KMS-11 (cell line): ENCODE measurements at regions not wholly inside any gene's neighbourhood (a gene's known extent, or its start where the extent isn't known, plus 50 kb on each side); places are given as distances from the start of the nearest gene placed in this dataset.

ENCODE experiments used
- H2AFZ ChIP-seq: fragments of 200-600 bp; sonication (generic); 2 replicates; pipeline ENCODE4 v1.6.1; 2016; ENCODE audit warnings: antibody characterized with exemption, mixed run types, low read depth
- H3K27ac ChIP-seq: fragments of 200-600 bp; sonication (generic); 2 replicates; pipeline ENCODE4 v1.6.1; 2016; ENCODE audit warnings: mild to moderate bottlenecking, mixed run types
- H3K27me3 ChIP-seq: fragments of 200-600 bp; sonication (generic); 2 replicates; pipeline ENCODE4 v1.6.1; 2017; ENCODE audit warnings: mild to moderate bottlenecking, low read depth, mixed run types, moderate library complexity; ENCODE audit not compliant: insufficient read depth
- H3K36me3 ChIP-seq: fragments of 200-600 bp; sonication (generic); 2 replicates; pipeline ENCODE4 v1.6.1; 2017; ENCODE audit warnings: mild to moderate bottlenecking, mixed run types; ENCODE audit not compliant: insufficient read depth
- H3K4me1 ChIP-seq: fragments of 200-600 bp; sonication (generic); 2 replicates; pipeline ENCODE4 v1.6.1; 2016; ENCODE audit warnings: mild to moderate bottlenecking, low read depth, mixed run types; ENCODE audit not compliant: poor library complexity, severe bottlenecking
- H3K4me2 ChIP-seq: fragments of 200-600 bp; sonication (generic); 2 replicates; pipeline ENCODE4 v1.7.0; 2016; ENCODE audit warnings: mild to moderate bottlenecking, mixed run types
- H3K4me3 ChIP-seq: fragments of 200-600 bp; sonication (generic); IDR thresholded peaks from 2 replicates; pipeline ENCODE4 v1.6.1; 2017; ENCODE audit warnings: low read depth, low read length, mixed read lengths; ENCODE audit not compliant: insufficient read depth
- H3K79me2 ChIP-seq: fragments of 200-600 bp; sonication (generic); 2 replicates; pipeline ENCODE4 v1.6.1; 2016; ENCODE audit warnings: low read depth, mixed run types; ENCODE audit not compliant: insufficient read depth
- H3K9ac ChIP-seq: fragments of 200-600 bp; sonication (generic); 2 replicates; pipeline ENCODE4 v1.6.1; 2016; ENCODE audit warnings: mild to moderate bottlenecking, mixed run types
- H4K20me1 ChIP-seq: fragments of 200-600 bp; sonication (generic); 2 replicates; pipeline ENCODE4 v1.6.1; 2016; ENCODE audit warnings: mild to moderate bottlenecking, mixed run types; ENCODE audit not compliant: insufficient read depth
- TF ChIP-seq, protein P1 (sequence below): fragments of 200-600 bp; sonication (generic); conservative IDR thresholded peaks from 2 replicates; pipeline ENCODE4 v1.6.1; 2017; ENCODE audit warnings: low read depth, mild to moderate bottlenecking, antibody characterized with exemption, low read length, moderate library complexity, mixed read lengths

DNA sequence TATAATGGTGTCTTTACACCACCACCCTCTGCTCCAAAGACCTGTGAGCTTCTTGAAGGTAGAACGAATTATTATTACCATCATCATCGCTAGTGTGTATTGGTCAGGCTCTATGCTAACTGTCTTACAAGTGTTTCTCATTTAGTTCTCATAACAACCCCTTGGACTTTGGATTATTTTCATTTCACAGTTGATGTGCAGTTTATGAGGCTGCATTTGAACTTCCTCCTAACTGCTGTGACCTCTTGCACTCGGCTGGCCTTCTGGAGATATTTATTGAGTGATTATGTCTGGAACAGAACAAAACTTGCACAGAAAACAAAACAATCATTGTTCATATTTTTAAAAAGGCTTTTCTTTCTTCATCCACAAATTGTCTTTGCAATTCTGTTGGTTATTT, 306.3 kb upstream of the SGCD start:
- Histone ChIP-seq H3K27ac (no peak overlapping the region), H3K36me3 (no peaks in the 10 kb centered on the region), H2AFZ (no peak overlapping the region), H3K4me2 (no peak overlapping the region), H3K79me2 (no peaks in the 10 kb centered on the region), H3K4me1 (peaks cover 5% of the 10 kb centered on the region), H3K4me3 (no peak overlapping the region), H4K20me1 (no peaks in the 10 kb centered on the region), H3K27me3 (no peaks in the 10 kb centered on the region), H3K9ac (no peak overlapping the region)
- TF ChIP-seq, protein P1, sequence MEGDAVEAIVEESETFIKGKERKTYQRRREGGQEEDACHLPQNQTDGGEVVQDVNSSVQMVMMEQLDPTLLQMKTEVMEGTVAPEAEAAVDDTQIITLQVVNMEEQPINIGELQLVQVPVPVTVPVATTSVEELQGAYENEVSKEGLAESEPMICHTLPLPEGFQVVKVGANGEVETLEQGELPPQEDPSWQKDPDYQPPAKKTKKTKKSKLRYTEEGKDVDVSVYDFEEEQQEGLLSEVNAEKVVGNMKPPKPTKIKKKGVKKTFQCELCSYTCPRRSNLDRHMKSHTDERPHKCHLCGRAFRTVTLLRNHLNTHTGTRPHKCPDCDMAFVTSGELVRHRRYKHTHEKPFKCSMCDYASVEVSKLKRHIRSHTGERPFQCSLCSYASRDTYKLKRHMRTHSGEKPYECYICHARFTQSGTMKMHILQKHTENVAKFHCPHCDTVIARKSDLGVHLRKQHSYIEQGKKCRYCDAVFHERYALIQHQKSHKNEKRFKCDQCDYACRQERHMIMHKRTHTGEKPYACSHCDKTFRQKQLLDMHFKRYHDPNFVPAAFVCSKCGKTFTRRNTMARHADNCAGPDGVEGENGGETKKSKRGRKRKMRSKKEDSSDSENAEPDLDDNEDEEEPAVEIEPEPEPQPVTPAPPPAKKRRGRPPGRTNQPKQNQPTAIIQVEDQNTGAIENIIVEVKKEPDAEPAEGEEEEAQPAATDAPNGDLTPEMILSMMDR, result no peak

DNA sequence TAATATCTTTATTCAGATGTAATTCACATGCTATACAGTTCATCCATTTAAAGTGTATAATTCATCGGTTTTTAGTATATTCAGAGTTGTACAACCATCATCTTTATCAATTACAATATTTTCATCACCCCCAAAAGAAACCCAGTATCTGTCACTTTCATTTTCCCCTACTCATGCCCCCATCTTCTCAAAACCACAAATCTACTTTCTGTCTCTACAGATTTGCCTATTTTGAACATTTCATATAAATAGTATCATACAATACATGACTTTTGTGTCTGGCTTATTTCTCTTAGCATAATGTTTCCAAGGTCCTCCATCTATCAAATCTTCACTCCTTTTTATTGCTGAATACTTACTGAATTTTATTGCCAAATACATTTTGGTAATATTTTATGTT, 305.1 kb upstream of the SGCD start:
- no peaks in the 10 kb centered on the region for H3K27me3 ChIP-seq
- no peak overlapping the region for H3K4me3 ChIP-seq
- H3K4me1 ChIP-seq, result peaks cover 5% of the 10 kb centered on the region
- no peak overlapping the region for H3K4me2 ChIP-seq
- TF ChIP-seq, protein P1, result no peak
- no peaks in the 10 kb centered on the region for H3K79me2 ChIP-seq
- H3K27ac ChIP-seq, result no peak overlapping the region
- no peaks in the 10 kb centered on the region for H4K20me1 ChIP-seq
- no peak overlapping the region for H3K9ac ChIP-seq
- H3K36me3 ChIP-seq, result no peaks in the 10 kb centered on the region
- H2AFZ ChIP-seq, result no peak overlapping the region

DNA sequence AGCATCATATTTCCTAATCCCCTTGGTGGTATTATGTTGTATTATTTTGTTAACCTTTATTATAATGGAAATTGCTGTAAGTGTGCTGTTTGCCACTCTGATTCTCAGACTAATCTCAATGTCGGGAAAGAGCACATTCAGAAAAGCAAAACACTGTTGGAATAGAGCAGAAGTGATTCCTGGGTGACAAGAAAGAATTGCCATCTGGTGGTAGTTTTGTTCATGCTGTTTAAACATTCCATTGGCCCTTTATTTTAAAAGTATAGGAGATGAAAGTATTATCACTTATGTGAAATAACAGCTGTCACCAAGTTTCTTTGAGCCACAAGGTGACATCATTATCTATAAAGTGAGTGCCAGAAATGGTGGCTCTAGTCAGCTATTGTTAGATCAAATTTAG, 301.3 kb upstream of the SGCD start:
- no peak overlapping the region for H2AFZ ChIP-seq
- H3K4me2 ChIP-seq, result no peak overlapping the region
- TF ChIP-seq, protein P1, result no peak
- H3K36me3 ChIP-seq, result no peaks in the 10 kb centered on the region
- H3K27me3 ChIP-seq, result no peaks in the 10 kb centered on the region
- no peaks in the 10 kb centered on the region for H4K20me1 ChIP-seq
- peaks cover 5% of the 10 kb centered on the region for H3K4me1 ChIP-seq
- H3K27ac ChIP-seq, result no peak overlapping the region
- no peak overlapping the region for H3K4me3 ChIP-seq
- H3K79me2 ChIP-seq, result no peaks in the 10 kb centered on the region
- H3K9ac ChIP-seq, result no peak overlapping the region

DNA sequence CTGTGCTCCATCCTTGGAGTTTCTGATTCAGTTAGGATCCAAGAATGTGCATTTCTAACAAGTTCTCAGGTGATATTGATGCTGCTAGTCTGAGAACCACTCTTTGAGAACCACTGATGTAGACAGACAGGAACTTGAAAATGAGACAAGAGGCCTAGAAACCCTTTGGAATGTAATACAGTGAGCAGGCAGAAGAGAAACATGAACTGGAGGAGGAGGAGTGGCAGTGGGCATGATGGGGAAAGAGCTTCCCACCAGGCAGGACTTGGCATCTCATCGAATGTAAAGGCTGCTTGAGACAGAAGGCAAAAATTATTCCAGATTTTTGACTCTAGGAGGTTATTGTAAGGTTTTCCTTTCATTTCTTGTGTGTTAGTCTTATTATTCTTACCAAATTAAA, 295.8 kb upstream of the SGCD start:
- Histone ChIP-seq H3K79me2 (no peaks in the 10 kb centered on the region), H3K27ac (no peak overlapping the region), H3K9ac (no peak overlapping the region), H2AFZ (no peak overlapping the region), H3K4me2 (no peak overlapping the region), H3K27me3 (no peaks in the 10 kb centered on the region), H3K4me3 (no peak overlapping the region), H3K4me1 (no peaks in the 10 kb centered on the region), H3K36me3 (no peaks in the 10 kb centered on the region), H4K20me1 (no peaks in the 10 kb centered on the region)
- TF ChIP-seq, protein P1, result no peak

DNA sequence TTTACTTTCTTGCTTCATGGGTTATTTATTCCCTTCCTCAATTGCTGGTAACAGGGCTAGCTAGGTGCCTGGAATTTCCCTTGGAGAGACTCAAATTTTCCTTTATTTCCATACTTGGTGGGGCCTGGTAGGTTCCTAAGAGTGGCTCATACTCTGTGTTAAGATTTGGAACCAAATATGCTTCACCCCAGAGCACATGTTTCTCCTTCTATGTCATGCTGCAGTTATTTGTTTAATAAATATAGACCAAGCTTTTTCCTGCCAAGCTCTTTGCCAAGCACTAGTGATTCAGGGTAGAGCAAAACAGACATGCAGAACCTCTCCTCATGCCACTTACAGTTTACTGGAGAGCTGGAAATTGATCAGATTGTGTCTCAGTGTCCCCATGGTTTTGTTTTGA, 290.3 kb upstream of the SGCD start:
- no peaks in the 10 kb centered on the region for H3K79me2 ChIP-seq
- TF ChIP-seq, protein P1, result no peak
- H3K4me3 ChIP-seq, result no peak overlapping the region
- no peaks in the 10 kb centered on the region for H3K4me1 ChIP-seq
- H2AFZ ChIP-seq, result no peak overlapping the region
- no peak overlapping the region for H3K4me2 ChIP-seq
- H3K9ac ChIP-seq, result no peak overlapping the region
- H4K20me1 ChIP-seq, result no peaks in the 10 kb centered on the region
- H3K36me3 ChIP-seq, result no peaks in the 10 kb centered on the region
- H3K27me3 ChIP-seq, result no peaks in the 10 kb centered on the region
- H3K27ac ChIP-seq, result no peak overlapping the region
